Osteoblast (primary cell): ENCODE measurements at regions not wholly inside any gene's neighbourhood (a gene's known extent, or its start where the extent isn't known, plus 50 kb on each side); places are given as distances from the start of the nearest gene placed in this dataset.

ENCODE experiments used
- DNase-seq: peaks from one replicate; pipeline ENCODE4 v3.0.0; 2011; ENCODE audit warnings: low spot score, mixed read lengths; ENCODE audit not compliant: insufficient read length; ENCODE audit errors: missing footprints
- H2AFZ ChIP-seq: 2 replicates; pipeline ENCODE4 v1.6.0; 2011; ENCODE audit warnings: mild to moderate bottlenecking, low read length
- H3K27ac ChIP-seq: 2 replicates; pipeline ENCODE4 v1.5.1; 2011; ENCODE audit warnings: mild to moderate bottlenecking, low read depth, low read length, moderate library complexity
- H3K27me3 ChIP-seq: 2 replicates; pipeline ENCODE4 v1.6.0; 2012; ENCODE audit warnings: mild to moderate bottlenecking, control low read depth, inconsistent platforms, low read length, moderate library complexity; ENCODE audit not compliant: insufficient read depth
- H3K36me3 ChIP-seq: 2 replicates; pipeline ENCODE4 v1.5.1; 2011; ENCODE audit warnings: mild to moderate bottlenecking, low read length, control low read depth, moderate library complexity; ENCODE audit not compliant: insufficient read depth
- H3K4me1 ChIP-seq: 2 replicates; pipeline ENCODE4 v1.5.1; 2011; ENCODE audit warnings: mild to moderate bottlenecking, low read length, control low read depth, moderate library complexity; ENCODE audit not compliant: insufficient read depth
- H3K4me2 ChIP-seq: 2 replicates; pipeline ENCODE4 v1.6.0; 2011; ENCODE audit warnings: mild to moderate bottlenecking, low read length; ENCODE audit not compliant: insufficient read depth
- H3K4me3 ChIP-seq: fragments of 200-600 bp; sonication (generic); 3 replicates; pipeline ENCODE4 v1.5.1; 2012; ENCODE audit warnings: mild to moderate bottlenecking, low read length, inconsistent platforms; ENCODE audit not compliant: insufficient read depth
- H3K79me2 ChIP-seq: 2 replicates; pipeline ENCODE4 v1.6.0; 2012; ENCODE audit warnings: mild to moderate bottlenecking, low read length, control low read depth, inconsistent platforms; ENCODE audit not compliant: insufficient read depth
- H3K9me3 ChIP-seq: 2 replicates; pipeline ENCODE4 v1.5.1; 2011; ENCODE audit warnings: low read depth, low read length, control low read depth
- H4K20me1 ChIP-seq: 2 replicates; pipeline ENCODE4 v1.6.0; 2012; ENCODE audit warnings: mild to moderate bottlenecking, low read length, control low read depth; ENCODE audit not compliant: insufficient read depth
- TF ChIP-seq, protein P1 (sequence below): IDR thresholded peaks from 2 replicates; pipeline ENCODE4 v1.5.1; 2011; ENCODE audit warnings: mild to moderate bottlenecking, low read depth, low read length, moderate library complexity; ENCODE audit errors: extremely low read depth

GRCh38 chr2:239692362-239692851, 291.6 kb upstream of the HDAC4 start:
- Histone ChIP-seq H4K20me1 (no peaks in the 10 kb centered on the region), H3K27me3 (no peaks in the 10 kb centered on the region), H2AFZ (no peak overlapping the region), H3K27ac (no peak overlapping the region), H3K4me2 (no peak overlapping the region), H3K36me3 (no peaks in the 10 kb centered on the region), H3K79me2 (no peaks in the 10 kb centered on the region), H3K4me1 (no peaks in the 10 kb centered on the region), H3K4me3 (no peak overlapping the region), H3K9me3 (no peaks in the 10 kb centered on the region)
- DNase-seq, result peak; percentile 30
- TF ChIP-seq, protein P1, sequence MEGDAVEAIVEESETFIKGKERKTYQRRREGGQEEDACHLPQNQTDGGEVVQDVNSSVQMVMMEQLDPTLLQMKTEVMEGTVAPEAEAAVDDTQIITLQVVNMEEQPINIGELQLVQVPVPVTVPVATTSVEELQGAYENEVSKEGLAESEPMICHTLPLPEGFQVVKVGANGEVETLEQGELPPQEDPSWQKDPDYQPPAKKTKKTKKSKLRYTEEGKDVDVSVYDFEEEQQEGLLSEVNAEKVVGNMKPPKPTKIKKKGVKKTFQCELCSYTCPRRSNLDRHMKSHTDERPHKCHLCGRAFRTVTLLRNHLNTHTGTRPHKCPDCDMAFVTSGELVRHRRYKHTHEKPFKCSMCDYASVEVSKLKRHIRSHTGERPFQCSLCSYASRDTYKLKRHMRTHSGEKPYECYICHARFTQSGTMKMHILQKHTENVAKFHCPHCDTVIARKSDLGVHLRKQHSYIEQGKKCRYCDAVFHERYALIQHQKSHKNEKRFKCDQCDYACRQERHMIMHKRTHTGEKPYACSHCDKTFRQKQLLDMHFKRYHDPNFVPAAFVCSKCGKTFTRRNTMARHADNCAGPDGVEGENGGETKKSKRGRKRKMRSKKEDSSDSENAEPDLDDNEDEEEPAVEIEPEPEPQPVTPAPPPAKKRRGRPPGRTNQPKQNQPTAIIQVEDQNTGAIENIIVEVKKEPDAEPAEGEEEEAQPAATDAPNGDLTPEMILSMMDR, result no peak

- Histone ChIP-seq H3K27me3 (no peaks in the 10 kb centered on the region), H3K79me2 (no peaks in the 10 kb centered on the region), H2AFZ (no peak overlapping the region), H3K4me2 (no peak overlapping the region), H3K27ac (no peak overlapping the region), H3K36me3 (no peaks in the 10 kb centered on the region), H3K9me3 (no peaks in the 10 kb centered on the region), H4K20me1 (no peaks in the 10 kb centered on the region), H3K4me1 (no peaks in the 10 kb centered on the region), H3K4me3 (no peak overlapping the region)
- TF ChIP-seq, protein P1, result no peak
- peak; percentile 69 for DNase-seq
Measured at GRCh38 chr2:239691720-239692119, 290.9 kb upstream of the HDAC4 start.

- H3K9me3 ChIP-seq, result no peaks in the 10 kb centered on the region
- no peaks in the 10 kb centered on the region for H3K4me1 ChIP-seq
- H3K27me3 ChIP-seq, result no peaks in the 10 kb centered on the region
- H4K20me1 ChIP-seq, result no peaks in the 10 kb centered on the region
- peak; percentile 36 for DNase-seq
- no peak overlapping the region for H3K27ac ChIP-seq
- H3K4me3 ChIP-seq, result no peak overlapping the region
- no peak overlapping the region for H3K4me2 ChIP-seq
- no peak overlapping the region for H2AFZ ChIP-seq
- no peaks in the 10 kb centered on the region for H3K36me3 ChIP-seq
- H3K79me2 ChIP-seq, result no peaks in the 10 kb centered on the region
- TF ChIP-seq, protein P1, result no peak
Measured at GRCh38 chr2:239690651-239691631, 290.1 kb upstream of the HDAC4 start.

DNA sequence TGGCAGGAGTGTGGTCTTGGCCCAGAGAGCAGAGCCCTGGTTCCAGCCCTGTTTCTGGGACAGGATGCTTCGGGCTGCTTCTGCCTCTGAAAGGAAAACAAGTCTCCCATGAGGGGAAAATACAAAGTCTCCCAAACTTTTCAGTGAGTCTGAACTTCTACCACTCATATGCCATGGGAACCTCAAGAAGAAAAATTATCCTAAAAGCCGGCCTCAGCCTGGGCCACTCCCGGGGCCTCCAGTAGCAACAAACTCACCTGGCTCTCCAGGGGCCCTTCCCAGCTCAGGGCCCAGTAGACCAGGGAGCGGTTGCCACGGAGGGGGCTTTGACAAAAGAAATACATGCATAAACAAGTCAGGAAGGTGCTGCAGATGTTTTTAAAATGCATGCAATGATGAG, 289.2 kb upstream of the HDAC4 start:
- H3K9me3 ChIP-seq, result no peaks in the 10 kb centered on the region
- no peak overlapping the region for H3K27ac ChIP-seq
- no peaks in the 10 kb centered on the region for H3K27me3 ChIP-seq
- H3K79me2 ChIP-seq, result no peaks in the 10 kb centered on the region
- TF ChIP-seq, protein P1, result no peak
- no peaks in the 10 kb centered on the region for H4K20me1 ChIP-seq
- H2AFZ ChIP-seq, result no peak overlapping the region
- no peak overlapping the region for H3K4me2 ChIP-seq
- DNase-seq, result no peak
- H3K4me3 ChIP-seq, result no peak overlapping the region
- H3K4me1 ChIP-seq, result no peaks in the 10 kb centered on the region
- no peaks in the 10 kb centered on the region for H3K36me3 ChIP-seq
